Nephron progenitor cell (in vitro differentiated cells): ENCODE measurements at regions not wholly inside any gene's neighbourhood (a gene's known extent, or its start where the extent isn't known, plus 50 kb on each side); places are given as distances from the start of the nearest gene placed in this dataset.
A peak's percentile ranks its signal among the peaks of the same experiment; 100 is the strongest.

Experiments used
- DNase-seq: peaks from one replicate; pipeline ENCODE4 v3.0.0; 2021
- H3K27ac Mint-ChIP-seq: 2 replicates; pipeline ENCODE4 v1.8.0; 2021; ENCODE audit warnings: mild to moderate bottlenecking, moderate library complexity, mixed read lengths
- H3K27me3 Mint-ChIP-seq: 2 replicates; pipeline ENCODE4 v1.8.0; 2021; ENCODE audit warnings: mild to moderate bottlenecking, low read depth, mixed read lengths; ENCODE audit not compliant: poor library complexity
- H3K36me3 Mint-ChIP-seq: 2 replicates; pipeline ENCODE4 v1.8.0; 2021; ENCODE audit warnings: low read depth, mixed read lengths
- H3K4me1 Mint-ChIP-seq: 2 replicates; pipeline ENCODE4 v1.8.0; 2021; ENCODE audit warnings: mixed read lengths
- H3K4me3 Mint-ChIP-seq: 2 replicates; pipeline ENCODE4 v1.8.0; 2021; ENCODE audit warnings: mild to moderate bottlenecking, moderate library complexity, mixed read lengths
- H3K9me3 Mint-ChIP-seq: 2 replicates; pipeline ENCODE4 v1.8.0; 2021; ENCODE audit warnings: mild to moderate bottlenecking, moderate library complexity, mixed read lengths
- TF ChIP-seq, protein P1 (sequence below): fragments of 200-600 bp; sonication (generic); IDR thresholded peaks from 2 replicates; pipeline ENCODE4 v1.5.0; 2021; ENCODE audit warnings: antibody characterized with exemption

DNA sequence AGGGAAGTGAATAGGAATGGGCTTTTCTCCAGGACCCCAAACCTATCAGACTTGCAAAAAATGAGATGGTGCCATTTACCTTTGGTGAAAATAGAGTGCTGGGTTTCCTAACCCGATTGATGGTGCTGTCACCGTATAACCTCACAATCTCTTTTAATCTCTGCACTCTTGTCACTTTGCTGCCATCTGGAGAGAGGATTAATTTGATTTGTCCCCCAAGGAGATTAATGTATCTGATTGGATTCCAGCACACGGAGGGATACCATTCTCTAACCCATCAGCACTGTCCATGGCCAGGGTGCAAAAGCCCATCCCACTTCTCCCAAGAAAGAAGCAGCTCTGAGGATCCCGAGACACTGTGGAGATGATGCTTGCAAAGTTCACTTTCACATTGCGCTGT, 86.3 kb upstream of the NFE2L3 start:
- H3K9me3 Mint-ChIP-seq = no peaks in the 10 kb centered on the region
- H3K27me3 Mint-ChIP-seq = peaks cover 14% of the 10 kb centered on the region
- no peak overlapping the region for H3K4me3 Mint-ChIP-seq
- TF ChIP-seq, protein P1, sequence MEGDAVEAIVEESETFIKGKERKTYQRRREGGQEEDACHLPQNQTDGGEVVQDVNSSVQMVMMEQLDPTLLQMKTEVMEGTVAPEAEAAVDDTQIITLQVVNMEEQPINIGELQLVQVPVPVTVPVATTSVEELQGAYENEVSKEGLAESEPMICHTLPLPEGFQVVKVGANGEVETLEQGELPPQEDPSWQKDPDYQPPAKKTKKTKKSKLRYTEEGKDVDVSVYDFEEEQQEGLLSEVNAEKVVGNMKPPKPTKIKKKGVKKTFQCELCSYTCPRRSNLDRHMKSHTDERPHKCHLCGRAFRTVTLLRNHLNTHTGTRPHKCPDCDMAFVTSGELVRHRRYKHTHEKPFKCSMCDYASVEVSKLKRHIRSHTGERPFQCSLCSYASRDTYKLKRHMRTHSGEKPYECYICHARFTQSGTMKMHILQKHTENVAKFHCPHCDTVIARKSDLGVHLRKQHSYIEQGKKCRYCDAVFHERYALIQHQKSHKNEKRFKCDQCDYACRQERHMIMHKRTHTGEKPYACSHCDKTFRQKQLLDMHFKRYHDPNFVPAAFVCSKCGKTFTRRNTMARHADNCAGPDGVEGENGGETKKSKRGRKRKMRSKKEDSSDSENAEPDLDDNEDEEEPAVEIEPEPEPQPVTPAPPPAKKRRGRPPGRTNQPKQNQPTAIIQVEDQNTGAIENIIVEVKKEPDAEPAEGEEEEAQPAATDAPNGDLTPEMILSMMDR = no peak
- no peak for DNase-seq
- H3K4me1 Mint-ChIP-seq = peaks cover 17% of the 10 kb centered on the region
- no peaks in the 10 kb centered on the region for H3K36me3 Mint-ChIP-seq
- H3K27ac Mint-ChIP-seq = no peak overlapping the region

DNA sequence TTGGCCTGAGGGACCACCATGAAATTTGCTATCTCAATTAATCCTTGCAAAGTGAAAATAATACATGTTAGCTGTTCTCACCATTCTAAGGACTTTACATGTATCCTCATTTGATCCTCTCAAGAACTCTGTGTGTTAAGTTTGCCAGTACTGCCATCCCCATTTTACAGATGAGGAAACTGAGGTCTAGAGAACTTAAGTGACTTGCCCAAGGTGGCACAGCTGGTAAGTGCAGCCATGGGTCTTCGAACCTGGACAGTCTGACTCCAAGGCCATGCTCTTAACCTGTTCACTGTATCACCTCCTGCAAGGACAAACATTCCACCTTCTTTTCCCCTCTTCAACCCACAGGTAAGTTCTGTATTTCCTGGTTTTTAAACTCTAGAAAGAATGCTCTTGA, 85.3 kb upstream of the NFE2L3 start:
- TF ChIP-seq, protein P1 = no peak
- DNase-seq = no peak
- Mint-ChIP-seq H3K36me3 (no peaks in the 10 kb centered on the region), H3K27ac (no peak overlapping the region), H3K4me1 (peaks cover 8% of the 10 kb centered on the region), H3K9me3 (no peaks in the 10 kb centered on the region), H3K4me3 (no peak overlapping the region), H3K27me3 (peaks cover 14% of the 10 kb centered on the region)

DNA sequence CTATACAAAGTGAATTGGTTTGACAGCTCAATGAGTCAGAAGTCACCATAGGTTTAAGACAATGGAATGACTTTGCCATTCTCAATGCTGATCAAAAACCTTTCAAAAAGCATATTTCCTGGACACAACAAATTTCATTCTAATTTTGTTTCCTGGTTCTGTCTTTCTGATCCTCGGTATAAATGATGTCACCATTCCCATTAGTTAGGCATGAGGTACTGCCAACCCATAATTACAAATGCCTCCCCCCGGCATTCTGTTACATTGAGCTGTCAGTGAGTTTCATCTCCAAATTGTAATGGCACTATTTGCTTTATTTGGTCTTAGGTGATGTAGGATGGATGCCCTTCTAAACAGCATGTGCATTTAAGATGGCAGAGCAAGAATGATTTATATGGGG, 81.7 kb upstream of the NFE2L3 start:
- TF ChIP-seq, protein P1 = no peak
- DNase-seq = no peak

DNA sequence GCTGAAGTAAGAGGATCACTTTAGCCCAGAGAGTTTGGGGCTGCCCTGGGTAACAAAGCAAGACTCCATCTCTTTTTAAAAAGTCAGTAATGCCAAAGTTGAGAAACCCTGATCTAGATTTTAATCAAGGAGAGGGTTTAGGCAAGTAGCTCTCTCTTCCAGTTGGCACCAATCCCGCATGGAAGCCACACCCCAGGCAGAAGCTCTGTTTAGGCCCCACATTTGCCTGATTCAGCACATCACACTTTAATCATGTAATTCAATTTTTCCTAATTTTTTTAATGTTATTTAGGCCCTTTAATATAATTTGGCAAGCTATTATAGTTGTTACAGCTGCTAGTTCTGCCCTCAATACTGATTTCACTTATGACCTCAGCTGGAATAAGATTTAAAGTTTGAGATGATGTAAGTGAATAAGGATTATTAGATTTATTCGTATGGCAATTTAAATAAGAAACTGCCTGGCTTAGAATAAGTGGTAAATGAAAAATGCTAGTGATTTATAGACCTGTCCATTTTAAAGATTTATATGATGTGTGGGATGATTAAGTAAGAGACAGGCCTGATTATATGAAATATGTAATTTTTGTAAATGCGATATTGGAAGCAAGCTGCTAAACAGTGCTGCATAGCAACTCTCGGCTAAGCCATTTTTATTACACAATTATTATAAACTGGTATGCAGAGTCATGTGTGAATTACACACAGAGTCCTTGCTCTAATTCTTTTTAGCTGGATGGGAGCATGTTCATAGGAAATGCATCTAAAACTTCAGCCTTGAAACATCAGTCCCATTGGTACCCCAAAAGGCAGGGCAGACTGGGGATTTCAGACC, 80.2 kb upstream of the NFE2L3 start:
- H3K4me3 Mint-ChIP-seq = no peak overlapping the region
- no peaks in the 10 kb centered on the region for H3K27me3 Mint-ChIP-seq
- no peak for DNase-seq
- no peaks in the 10 kb centered on the region for H3K9me3 Mint-ChIP-seq
- no peak overlapping the region for H3K27ac Mint-ChIP-seq
- peaks cover 12% of the 10 kb centered on the region for H3K4me1 Mint-ChIP-seq
- no peaks in the 10 kb centered on the region for H3K36me3 Mint-ChIP-seq
- TF ChIP-seq, protein P1 = no peak

More for the DNA sequence above, 81.7 kb upstream of the NFE2L3 start:
- Mint-ChIP-seq H3K27ac (no peak overlapping the region), H3K4me3 (no peak overlapping the region), H3K27me3 (peaks cover 8% of the 10 kb centered on the region), H3K36me3 (no peaks in the 10 kb centered on the region), H3K4me1 (peaks cover 11% of the 10 kb centered on the region), H3K9me3 (no peaks in the 10 kb centered on the region)

DNA sequence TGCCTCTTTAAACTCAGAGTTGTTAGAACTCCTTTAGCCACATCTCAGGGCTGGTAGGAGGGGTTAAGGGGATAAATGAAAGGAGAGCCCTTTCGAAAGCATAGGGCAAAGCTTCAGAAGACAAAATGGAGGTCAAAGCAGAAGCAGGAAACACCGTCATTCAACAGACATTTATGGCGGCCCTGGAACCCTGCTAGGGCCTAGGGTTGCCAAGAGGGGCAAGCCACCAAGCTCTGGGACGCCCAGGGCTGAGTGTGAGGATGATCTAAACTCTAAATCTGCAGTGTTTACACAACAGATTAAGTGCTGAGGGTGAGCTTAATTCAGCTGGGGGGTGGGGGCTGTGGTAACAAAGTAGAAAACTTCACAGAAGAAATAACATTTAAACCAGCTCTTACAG, 79.0 kb upstream of the NFE2L3 start:
- H3K4me3 Mint-ChIP-seq = no peak overlapping the region
- no peaks in the 10 kb centered on the region for H3K9me3 Mint-ChIP-seq
- H3K27me3 Mint-ChIP-seq = no peaks in the 10 kb centered on the region
- H3K36me3 Mint-ChIP-seq = no peaks in the 10 kb centered on the region
- TF ChIP-seq, protein P1 = no peak
- peak overlapping the region; percentile 91 for H3K27ac Mint-ChIP-seq
- peaks cover 17% of the 10 kb centered on the region for H3K4me1 Mint-ChIP-seq
- DNase-seq = no peak

DNA sequence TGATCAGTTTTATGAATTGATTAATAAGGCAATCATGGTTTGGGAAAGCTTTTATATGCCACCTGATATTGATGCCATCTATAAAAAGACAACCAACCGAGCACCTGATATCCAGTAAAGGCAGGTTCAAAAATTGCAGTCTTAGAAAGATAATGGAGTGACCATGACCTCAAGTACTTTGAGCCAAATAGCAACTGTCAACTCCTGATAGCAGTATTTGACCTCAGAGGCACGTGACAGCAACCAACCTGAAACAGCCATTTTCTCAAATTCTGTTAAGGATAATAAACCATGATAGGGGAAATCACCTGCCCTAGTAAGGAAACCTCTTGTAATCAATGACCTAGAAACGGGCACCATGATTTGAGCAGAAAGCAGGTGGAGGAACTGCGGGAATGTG, 77.1 kb upstream of the NFE2L3 start:
- TF ChIP-seq, protein P1 = no peak
- Mint-ChIP-seq H3K36me3 (no peaks in the 10 kb centered on the region), H3K27me3 (peaks cover 4% of the 10 kb centered on the region), H3K27ac (no peak overlapping the region), H3K4me1 (peaks cover 30% of the 10 kb centered on the region), H3K9me3 (no peaks in the 10 kb centered on the region), H3K4me3 (no peak overlapping the region)
- DNase-seq = no peak
